HG03469 (cell line): ENCODE measurements at regions not wholly inside any gene's neighbourhood (a gene's known extent, or its start where the extent isn't known, plus 50 kb on each side); places are given as distances from the start of the nearest gene placed in this dataset.
"Not testable (repeated sequence)": the region's sequence is repeated elsewhere in the genome, so short reads cannot be mapped to it uniquely, and the experiment has no call there.

Experiments
- ATAC-seq: cut with Tn5 transposase; IDR thresholded peaks from one replicate; pipeline ENCODE4 v1.9.1; 2021; ENCODE audit warnings: mild to moderate bottlenecking, moderate library complexity, moderate number of reproducible peaks; ENCODE audit not compliant: unreplicated experiment

GRCh38 chr1:96104906-96105305, 616.7 kb upstream of the PTBP2 start:
- ATAC-seq, result no peak

- ATAC-seq, result no peak
Observed at GRCh38 chr1:96116731-96117130, 604.9 kb upstream of the PTBP2 start.

- no peak for ATAC-seq
Observed at GRCh38 chr1:96130432-96130831, 591.2 kb upstream of the PTBP2 start.

GRCh38 chr1:96144636-96145035, 576.9 kb upstream of the PTBP2 start:
- ATAC-seq, result no peak

- ATAC-seq, result no peak
Observed at GRCh38 chr1:96145492-96145891, 576.1 kb upstream of the PTBP2 start.

GRCh38 chr1:96152957-96153356, 568.6 kb upstream of the PTBP2 start:
- not testable (repeated sequence) for ATAC-seq

GRCh38 chr1:96157101-96157500, 564.5 kb upstream of the PTBP2 start:
- ATAC-seq, result no peak

- no peak for ATAC-seq
Observed at GRCh38 chr1:96159379-96159778, 562.2 kb upstream of the PTBP2 start.

GRCh38 chr1:96164053-96164452, 557.5 kb upstream of the PTBP2 start:
- ATAC-seq, result no peak

- ATAC-seq, result no peak
Observed at GRCh38 chr1:96178053-96178452, 543.5 kb upstream of the PTBP2 start.

GRCh38 chr1:96183485-96183884, 538.1 kb upstream of the PTBP2 start:
- ATAC-seq, result no peak

- no peak for ATAC-seq
Observed at GRCh38 chr1:96183928-96184327, 537.7 kb upstream of the PTBP2 start.

- no peak for ATAC-seq
Observed at GRCh38 chr1:96185181-96185580, 536.4 kb upstream of the PTBP2 start.

GRCh38 chr1:96187020-96187419, 534.6 kb upstream of the PTBP2 start:
- no peak for ATAC-seq

GRCh38 chr1:96191165-96191564, 530.4 kb upstream of the PTBP2 start:
- ATAC-seq, result no peak

GRCh38 chr1:96206451-96206850, 515.1 kb upstream of the PTBP2 start:
- no peak for ATAC-seq

GRCh38 chr1:96207936-96208335, 513.6 kb upstream of the PTBP2 start:
- ATAC-seq, result no peak

GRCh38 chr1:96208428-96208827, 513.2 kb upstream of the PTBP2 start:
- no peak for ATAC-seq

GRCh38 chr1:96210054-96210453, 511.5 kb upstream of the PTBP2 start:
- ATAC-seq, result no peak

- no peak for ATAC-seq
Observed at GRCh38 chr1:96211202-96211601, 510.4 kb upstream of the PTBP2 start.

GRCh38 chr1:96214982-96215381, 506.6 kb upstream of the PTBP2 start:
- no peak for ATAC-seq

GRCh38 chr1:96220651-96221050, 500.9 kb upstream of the PTBP2 start:
- ATAC-seq, result no peak

GRCh38 chr1:96222701-96223100, 498.9 kb upstream of the PTBP2 start:
- no peak for ATAC-seq

GRCh38 chr1:96224229-96224628, 497.4 kb upstream of the PTBP2 start:
- not testable (repeated sequence) for ATAC-seq
